Sigmoid colon (tissue), 6 donors: ENCODE measurements at regions not wholly inside any gene's neighbourhood (a gene's known extent, or its start where the extent isn't known, plus 50 kb on each side); places are given as distances from the start of the nearest gene placed in this dataset.

Source experiments
- DNase-seq: peaks from one replicate; pipeline ENCODE4 v3.0.0-alpha.2; 2019
- H3K27ac ChIP-seq, 4 donors: fragments of 200-600 bp; sonication (generic); one replicate each; pipeline ENCODE4 v1.5.1; 2016 to 2019; ENCODE audit warnings: mild to moderate bottlenecking in 1 of 4
- H3K27me3 ChIP-seq, 3 donors: fragments of 200-600 bp; sonication (generic); one replicate each; pipeline ENCODE4 v1.5.1; 2019; ENCODE audit warnings: mild to moderate bottlenecking in 1 of 3
- H3K36me3 ChIP-seq, 4 donors: fragments of 200-600 bp; sonication (generic); one replicate each; pipeline ENCODE4 v1.5.1; 2016 to 2019
- H3K4me1 ChIP-seq, 4 donors: fragments of 200-600 bp; sonication (generic); one replicate each; pipeline ENCODE4 v1.5.1; 2017 to 2019
- H3K4me3 ChIP-seq, 4 donors: fragments of 200-600 bp; sonication (generic); one replicate each; pipeline ENCODE4 v1.5.1; 2017 to 2019; ENCODE audit warnings: mild to moderate bottlenecking in 2 of 4, moderate library complexity in 1 of 4
- H3K9me3 ChIP-seq, 4 donors: fragments of 200-600 bp in 3 of 4; sonication (generic) in 3 of 4; one replicate each; pipeline versions ENCODE4 v1.5.1 to v1.6.1; 2013 to 2019
- CTCF ChIP-seq, 4 experiments: fragments of 450-650 bp in 3 of 4; fragments of 200-600 bp in 1 of 4; IDR thresholded peaks; one replicate each; pipeline ENCODE4 v1.5.1; 2016 to 2019; ENCODE audit warnings: antibody characterized with exemption in 4 of 4, mild to moderate bottlenecking in 3 of 4, moderate library complexity in 2 of 4
- EP300 ChIP-seq, 4 donors: sonication (generic); formaldehyde crosslinking; IDR thresholded peaks; one replicate each; pipeline ENCODE4 v1.6.1; 2017; ENCODE audit warnings: antibody characterized with exemption in 4 of 4
- POLR2A ChIP-seq, 2 donors: fragments of 450-650 bp; IDR thresholded peaks; one replicate each; pipeline ENCODE4 v1.6.1; 2016; ENCODE audit warnings: antibody characterized with exemption in 2 of 2, mild to moderate bottlenecking in 2 of 2, moderate library complexity in 2 of 2
- POLR2AphosphoS5 ChIP-seq, 4 donors: sonication (generic); formaldehyde crosslinking; IDR thresholded peaks; one replicate each; pipeline ENCODE4 v1.6.1; 2017; ENCODE audit warnings: antibody characterized with exemption in 4 of 4
- WGBS, 2 donors: extraction: QIAGEN DNeasy Blood & Tissue Kit; methylation state at CpG; one replicate each; pipeline ENCODE4 v1.1.7; 2013; 5-methylcytosine and 5-hydroxymethylcytosine counted together
- intact Hi-C: fragments of 100-400 bp; cut with DNase I; formaldehyde crosslinking; loops from one replicate; pipeline ENCODE4 v1.15.1; 2023
- donor health status: healthy with polysubstance abuse.
- donor health status: healthy.

GRCh38 chr6:121743691-121744090 lies 308.2 kb downstream of the GJA1 start:
- no peak for DNase-seq
- no peaks in the 10 kb centered on the region for H3K4me1 ChIP-seq
- H3K36me3 ChIP-seq, result no peaks in the 10 kb centered on the region
- H3K4me3 ChIP-seq, result no peak overlapping the region
- no peak for TF ChIP-seq POLR2A (IDR thresholded peaks at IDR 0.05)
- TF ChIP-seq CTCF (IDR thresholded peaks at IDR 0.05), result no peak
- no peak for TF ChIP-seq POLR2AphosphoS5 (IDR thresholded peaks at IDR 0.05)
- TF ChIP-seq EP300 (IDR thresholded peaks at IDR 0.05), result no peak
- no peaks in the 10 kb centered on the region for H3K9me3 ChIP-seq
- WGBS, 2 donors, result 90 to 94% methylated on average over 1 of the region's 1 CpG
- H3K27me3 ChIP-seq, result no peaks in the 10 kb centered on the region
- intact Hi-C loops, result no loop called here
- H3K27ac ChIP-seq, result no peak overlapping the region

- Histone ChIP-seq H3K36me3 (no peaks in the 10 kb centered on the region), H3K27me3 (no peaks in the 10 kb centered on the region), H3K9me3 (no peaks in the 10 kb centered on the region), H3K4me3 (no peak overlapping the region), H3K4me1 (no peaks in the 10 kb centered on the region), H3K27ac (no peak overlapping the region)
- WGBS, 2 donors, result 66 to 73% methylated on average over 4 of the region's 4 CpGs
- intact Hi-C loops, result no loop called here
- no peak for DNase-seq
- TF ChIP-seq POLR2A (IDR thresholded peaks at IDR 0.05) (no peak), EP300 (IDR thresholded peaks at IDR 0.05) (no peak), POLR2AphosphoS5 (IDR thresholded peaks at IDR 0.05) (no peak), CTCF (IDR thresholded peaks at IDR 0.05) (no peak)
Observed at GRCh38 chr6:121748376-121748775, 312.9 kb downstream of the GJA1 start.

GRCh38 chr6:121748850-121749249 lies 313.4 kb downstream of the GJA1 start:
- Histone ChIP-seq H3K4me3 (no peak overlapping the region), H3K4me1 (no peaks in the 10 kb centered on the region), H3K27ac (no peak overlapping the region), H3K27me3 (no peaks in the 10 kb centered on the region), H3K36me3 (no peaks in the 10 kb centered on the region), H3K9me3 (no peaks in the 10 kb centered on the region)
- intact Hi-C loops, result no loop called here
- 87 to 93% methylated on average over 2 of the region's 2 CpGs for WGBS, 2 donors
- no peak for TF ChIP-seq POLR2AphosphoS5 (IDR thresholded peaks at IDR 0.05)
- no peak for TF ChIP-seq POLR2A (IDR thresholded peaks at IDR 0.05)
- TF ChIP-seq EP300 (IDR thresholded peaks at IDR 0.05), result no peak
- TF ChIP-seq CTCF (IDR thresholded peaks at IDR 0.05), result no peak
- DNase-seq, result no peak

GRCh38 chr6:121755485-121755884 lies 320.0 kb downstream of the GJA1 start:
- H3K4me3 ChIP-seq, result no peak overlapping the region
- no peaks in the 10 kb centered on the region for H3K27me3 ChIP-seq
- no peak overlapping the region for H3K27ac ChIP-seq
- intact Hi-C loops, result no loop called here
- TF ChIP-seq CTCF (IDR thresholded peaks at IDR 0.05) (no peak), POLR2AphosphoS5 (IDR thresholded peaks at IDR 0.05) (no peak), EP300 (IDR thresholded peaks at IDR 0.05) (no peak), POLR2A (IDR thresholded peaks at IDR 0.05) (no peak)
- H3K4me1 ChIP-seq, result no peaks in the 10 kb centered on the region
- WGBS, 2 donors, result 91 to 95% methylated on average over 1 of the region's 1 CpG
- H3K36me3 ChIP-seq, result no peaks in the 10 kb centered on the region
- no peak for DNase-seq
- H3K9me3 ChIP-seq, result no peaks in the 10 kb centered on the region

GRCh38 chr6:121756666-121757065 lies 321.2 kb downstream of the GJA1 start:
- Histone ChIP-seq H3K4me1 (no peaks in the 10 kb centered on the region), H3K27ac (no peak overlapping the region), H3K36me3 (no peaks in the 10 kb centered on the region), H3K27me3 (no peaks in the 10 kb centered on the region), H3K9me3 (no peaks in the 10 kb centered on the region), H3K4me3 (no peak overlapping the region)
- no peak for DNase-seq
- intact Hi-C loops, result no loop called here
- WGBS, 2 donors, result 89 to 90% methylated on average over 1 of the region's 1 CpG
- TF ChIP-seq CTCF (IDR thresholded peaks at IDR 0.05), result no peak
- TF ChIP-seq POLR2A (IDR thresholded peaks at IDR 0.05), result no peak
- no peak for TF ChIP-seq POLR2AphosphoS5 (IDR thresholded peaks at IDR 0.05)
- TF ChIP-seq EP300 (IDR thresholded peaks at IDR 0.05), result no peak
